Ovary (tissue), 3 donors: ENCODE measurements at regions not wholly inside any gene's neighbourhood (a gene's known extent, or its start where the extent isn't known, plus 50 kb on each side); places are given as distances from the start of the nearest gene placed in this dataset.

Experiments used
- POLR2A ChIP-seq: fragments of 450-650 bp; IDR thresholded peaks from one replicate; pipeline ENCODE4 v1.6.1; 2017; ENCODE audit warnings: antibody characterized with exemption, mild to moderate bottlenecking, moderate library complexity
- TF ChIP-seq, protein P1 (sequence below), 3 donors: fragments of 450-650 bp in 2 of 3; fragments of 200-600 bp in 1 of 3; IDR thresholded peaks; one replicate each; pipeline versions ENCODE4 v1.5.1 to v1.8.0; 2016 to 2022; ENCODE audit warnings: antibody characterized with exemption in 3 of 3, mild to moderate bottlenecking in 1 of 3
- donor health status: DM: no; HTN: no; CAD: no.

DNA sequence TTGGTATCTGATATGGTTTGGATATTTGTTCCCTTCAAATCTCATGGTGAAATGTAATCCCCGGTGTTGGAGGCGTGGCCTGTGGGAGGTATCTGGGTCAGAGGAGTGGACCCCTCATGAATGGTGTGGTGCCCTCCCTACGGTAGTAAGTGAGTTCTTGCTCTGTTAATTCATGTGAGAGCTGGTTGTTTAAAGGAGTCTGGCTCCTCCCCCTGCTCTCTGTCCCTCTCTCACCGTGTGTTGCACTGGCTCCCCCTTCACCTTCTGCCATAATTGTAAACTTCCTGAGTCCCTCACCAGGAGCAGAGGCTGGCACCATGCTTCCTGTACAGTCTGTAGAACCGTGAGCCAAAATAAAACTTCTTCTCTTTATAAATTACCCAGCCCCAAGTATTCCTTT, 246.9 kb upstream of the AGTR1 start:
- TF ChIP-seq POLR2A: no peak
- TF ChIP-seq, protein P1, sequence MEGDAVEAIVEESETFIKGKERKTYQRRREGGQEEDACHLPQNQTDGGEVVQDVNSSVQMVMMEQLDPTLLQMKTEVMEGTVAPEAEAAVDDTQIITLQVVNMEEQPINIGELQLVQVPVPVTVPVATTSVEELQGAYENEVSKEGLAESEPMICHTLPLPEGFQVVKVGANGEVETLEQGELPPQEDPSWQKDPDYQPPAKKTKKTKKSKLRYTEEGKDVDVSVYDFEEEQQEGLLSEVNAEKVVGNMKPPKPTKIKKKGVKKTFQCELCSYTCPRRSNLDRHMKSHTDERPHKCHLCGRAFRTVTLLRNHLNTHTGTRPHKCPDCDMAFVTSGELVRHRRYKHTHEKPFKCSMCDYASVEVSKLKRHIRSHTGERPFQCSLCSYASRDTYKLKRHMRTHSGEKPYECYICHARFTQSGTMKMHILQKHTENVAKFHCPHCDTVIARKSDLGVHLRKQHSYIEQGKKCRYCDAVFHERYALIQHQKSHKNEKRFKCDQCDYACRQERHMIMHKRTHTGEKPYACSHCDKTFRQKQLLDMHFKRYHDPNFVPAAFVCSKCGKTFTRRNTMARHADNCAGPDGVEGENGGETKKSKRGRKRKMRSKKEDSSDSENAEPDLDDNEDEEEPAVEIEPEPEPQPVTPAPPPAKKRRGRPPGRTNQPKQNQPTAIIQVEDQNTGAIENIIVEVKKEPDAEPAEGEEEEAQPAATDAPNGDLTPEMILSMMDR (IDR thresholded peaks at IDR 0.05): no peak
